Glutamatergic neuron (in vitro differentiated cells): ENCODE measurements at regions not wholly inside any gene's neighbourhood (a gene's known extent, or its start where the extent isn't known, plus 50 kb on each side); places are given as distances from the start of the nearest gene placed in this dataset.

Experiments used
- DNase-seq: peaks from one replicate; pipeline ENCODE4 v3.0.0; 2022
- H3K27ac Mint-ChIP-seq: one replicate; pipeline ENCODE4 v1.8.0; 2020; ENCODE audit warnings: mild to moderate bottlenecking, mixed read lengths, inconsistent platforms; ENCODE audit not compliant: unreplicated experiment
- H3K27me3 Mint-ChIP-seq: one replicate; pipeline ENCODE4 v1.8.0; 2020; ENCODE audit warnings: mild to moderate bottlenecking, moderate library complexity, mixed read lengths, inconsistent platforms; ENCODE audit not compliant: unreplicated experiment
- H3K36me3 Mint-ChIP-seq: one replicate; pipeline ENCODE4 v1.8.0; 2020; ENCODE audit warnings: mild to moderate bottlenecking, mixed read lengths, inconsistent platforms; ENCODE audit not compliant: unreplicated experiment
- H3K4me1 Mint-ChIP-seq: one replicate; pipeline ENCODE4 v1.8.0; 2020; ENCODE audit warnings: mild to moderate bottlenecking, low read depth, mixed read lengths, inconsistent platforms; ENCODE audit not compliant: unreplicated experiment
- H3K4me3 Mint-ChIP-seq: one replicate; pipeline ENCODE4 v1.8.0; 2020; ENCODE audit warnings: mild to moderate bottlenecking, mixed read lengths, inconsistent platforms; ENCODE audit not compliant: unreplicated experiment
- H3K9me3 Mint-ChIP-seq: one replicate; pipeline ENCODE4 v1.8.0; 2020; ENCODE audit warnings: mild to moderate bottlenecking, moderate library complexity, mixed read lengths, inconsistent platforms; ENCODE audit not compliant: unreplicated experiment
- TF ChIP-seq, protein P1 (sequence below): fragments of 200-600 bp; sonication (generic); IDR thresholded peaks from one replicate; pipeline ENCODE4 v1.5.0; 2021; ENCODE audit not compliant: partially characterized antibody, unreplicated experiment

DNA sequence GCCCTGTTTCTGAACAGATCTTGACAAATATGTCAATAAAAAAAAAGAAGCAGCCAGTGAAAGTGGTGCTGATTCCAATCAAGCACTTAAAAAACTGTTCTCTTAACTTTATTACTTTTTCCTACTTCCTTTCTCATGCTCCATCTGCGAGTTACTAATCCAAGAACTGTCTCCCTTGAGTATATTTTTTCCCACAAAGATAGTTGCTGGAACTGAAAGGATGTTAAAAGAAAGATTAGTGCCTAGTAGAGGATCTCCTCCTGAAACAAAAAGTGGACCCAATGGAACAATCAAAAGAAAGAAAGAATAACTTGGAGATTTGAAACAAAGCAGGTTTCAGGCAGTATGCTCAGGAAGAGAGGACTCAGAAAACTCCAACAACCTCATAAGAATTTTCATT lies 1034.8 kb downstream of the PCDH17 start:
- Mint-ChIP-seq H3K4me3 (no peak overlapping the region), H3K27me3 (peaks cover 2% of the 10 kb centered on the region), H3K27ac (no peak overlapping the region), H3K9me3 (no peaks in the 10 kb centered on the region), H3K4me1 (no peaks in the 10 kb centered on the region), H3K36me3 (no peaks in the 10 kb centered on the region)
- DNase-seq = no peak
- TF ChIP-seq, protein P1, sequence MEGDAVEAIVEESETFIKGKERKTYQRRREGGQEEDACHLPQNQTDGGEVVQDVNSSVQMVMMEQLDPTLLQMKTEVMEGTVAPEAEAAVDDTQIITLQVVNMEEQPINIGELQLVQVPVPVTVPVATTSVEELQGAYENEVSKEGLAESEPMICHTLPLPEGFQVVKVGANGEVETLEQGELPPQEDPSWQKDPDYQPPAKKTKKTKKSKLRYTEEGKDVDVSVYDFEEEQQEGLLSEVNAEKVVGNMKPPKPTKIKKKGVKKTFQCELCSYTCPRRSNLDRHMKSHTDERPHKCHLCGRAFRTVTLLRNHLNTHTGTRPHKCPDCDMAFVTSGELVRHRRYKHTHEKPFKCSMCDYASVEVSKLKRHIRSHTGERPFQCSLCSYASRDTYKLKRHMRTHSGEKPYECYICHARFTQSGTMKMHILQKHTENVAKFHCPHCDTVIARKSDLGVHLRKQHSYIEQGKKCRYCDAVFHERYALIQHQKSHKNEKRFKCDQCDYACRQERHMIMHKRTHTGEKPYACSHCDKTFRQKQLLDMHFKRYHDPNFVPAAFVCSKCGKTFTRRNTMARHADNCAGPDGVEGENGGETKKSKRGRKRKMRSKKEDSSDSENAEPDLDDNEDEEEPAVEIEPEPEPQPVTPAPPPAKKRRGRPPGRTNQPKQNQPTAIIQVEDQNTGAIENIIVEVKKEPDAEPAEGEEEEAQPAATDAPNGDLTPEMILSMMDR = no peak

DNA sequence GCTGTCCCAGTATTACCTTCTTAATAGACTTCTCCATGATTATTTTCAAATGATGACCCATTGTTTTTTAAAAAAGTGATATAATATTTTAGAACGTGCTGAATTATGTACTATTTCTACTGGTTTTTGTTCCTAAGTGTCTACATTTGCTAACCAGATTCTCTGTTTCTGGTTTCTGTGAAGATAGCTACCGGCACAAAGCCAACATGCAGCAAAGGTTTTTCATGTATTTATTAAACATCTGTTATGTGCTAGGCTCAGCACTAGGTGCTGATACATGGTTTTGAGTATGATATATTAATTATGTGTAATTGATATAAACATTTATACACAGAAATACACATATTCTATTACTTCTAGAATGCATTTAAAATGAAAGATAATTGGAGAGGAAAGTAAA lies 1035.6 kb downstream of the PCDH17 start:
- Mint-ChIP-seq H3K27ac (no peak overlapping the region), H3K36me3 (no peaks in the 10 kb centered on the region)
- TF ChIP-seq, protein P1 = no peak

DNA sequence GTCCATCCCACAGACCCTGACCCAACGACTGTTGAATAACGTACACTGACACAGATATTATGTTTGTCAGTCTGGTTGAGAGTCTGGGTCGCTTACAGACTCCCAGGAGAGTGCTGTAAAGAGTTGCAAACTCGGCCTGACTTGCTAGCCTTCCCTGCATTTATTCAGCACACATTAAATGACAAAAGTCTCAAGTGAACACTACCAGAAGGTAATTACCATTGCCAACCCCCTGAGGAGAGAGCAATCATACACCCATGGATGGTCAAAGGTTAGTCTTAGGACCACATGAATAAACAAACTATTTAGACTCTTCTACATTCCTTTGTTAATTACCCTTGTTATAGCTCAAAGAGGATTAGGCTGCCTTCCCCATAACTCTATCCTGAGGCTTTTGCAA lies 1048.6 kb downstream of the PCDH17 start:
- Mint-ChIP-seq H3K36me3 (no peaks in the 10 kb centered on the region), H3K27me3 (no peaks in the 10 kb centered on the region), H3K4me1 (no peaks in the 10 kb centered on the region), H3K27ac (no peak overlapping the region), H3K9me3 (no peaks in the 10 kb centered on the region), H3K4me3 (no peak overlapping the region)
- TF ChIP-seq, protein P1 = no peak
- no peak for DNase-seq

More for the DNA sequence above, 1035.6 kb downstream of the PCDH17 start:
- no peaks in the 10 kb centered on the region for H3K9me3 Mint-ChIP-seq
- no peak overlapping the region for H3K4me3 Mint-ChIP-seq
- H3K4me1 Mint-ChIP-seq = no peaks in the 10 kb centered on the region
- peaks cover 2% of the 10 kb centered on the region for H3K27me3 Mint-ChIP-seq
- DNase-seq = no peak

DNA sequence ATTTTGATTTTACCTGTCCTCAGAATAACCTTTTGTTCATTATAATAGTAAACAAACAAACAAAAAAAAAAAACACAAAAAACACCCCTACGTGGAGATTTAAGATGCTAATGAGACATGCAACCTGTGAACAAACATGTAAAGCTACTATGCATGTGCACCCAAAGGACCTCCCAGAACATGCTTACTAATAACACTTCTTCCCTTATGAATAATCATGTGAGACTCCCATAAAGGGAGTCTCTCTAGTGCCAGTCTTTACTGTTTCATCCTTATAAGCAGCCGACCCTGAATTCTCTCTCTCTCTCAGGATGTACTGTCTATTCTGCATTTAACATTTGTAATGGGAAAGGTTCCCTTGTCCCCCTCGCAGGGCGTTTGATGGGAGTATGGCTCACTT lies 1051.1 kb downstream of the PCDH17 start:
- Mint-ChIP-seq H3K4me1 (no peaks in the 10 kb centered on the region), H3K27me3 (no peaks in the 10 kb centered on the region), H3K4me3 (no peak overlapping the region), H3K36me3 (peaks cover under 1% of the 10 kb centered on the region), H3K27ac (no peak overlapping the region), H3K9me3 (no peaks in the 10 kb centered on the region)
- TF ChIP-seq, protein P1 = no peak
- DNase-seq = no peak

- H3K9me3 Mint-ChIP-seq = no peaks in the 10 kb centered on the region
- DNase-seq = no peak
- TF ChIP-seq, protein P1 = no peak
Observed at GRCh38 chr13:58687148-58687547, 1055.6 kb downstream of the PCDH17 start.

More at GRCh38 chr13:58687148-58687547, 1055.6 kb downstream of the PCDH17 start:
- no peak overlapping the region for H3K27ac Mint-ChIP-seq
- H3K27me3 Mint-ChIP-seq = no peaks in the 10 kb centered on the region
- peaks cover 7% of the 10 kb centered on the region for H3K36me3 Mint-ChIP-seq
- H3K4me3 Mint-ChIP-seq = no peak overlapping the region
- H3K4me1 Mint-ChIP-seq = no peaks in the 10 kb centered on the region
